GM19239 (cell line): ENCODE measurements at regions not wholly inside any gene's neighbourhood (a gene's known extent, or its start where the extent isn't known, plus 50 kb on each side); places are given as distances from the start of the nearest gene placed in this dataset.
"Not testable (repeated sequence)": the region's sequence is repeated elsewhere in the genome, so short reads cannot be mapped to it uniquely, and the experiment has no call there.

Source experiments
- DNase-seq: peaks from one replicate; pipeline ENCODE4 v3.0.0; 2011; ENCODE audit warnings: low spot score; ENCODE audit not compliant: insufficient read length
- FAIRE-seq: peaks from 2 replicates; lab custom pipeline; 2011; peaks lifted over from hg19 to GRCh38; lab: Jason Lieb, UNC

DNA sequence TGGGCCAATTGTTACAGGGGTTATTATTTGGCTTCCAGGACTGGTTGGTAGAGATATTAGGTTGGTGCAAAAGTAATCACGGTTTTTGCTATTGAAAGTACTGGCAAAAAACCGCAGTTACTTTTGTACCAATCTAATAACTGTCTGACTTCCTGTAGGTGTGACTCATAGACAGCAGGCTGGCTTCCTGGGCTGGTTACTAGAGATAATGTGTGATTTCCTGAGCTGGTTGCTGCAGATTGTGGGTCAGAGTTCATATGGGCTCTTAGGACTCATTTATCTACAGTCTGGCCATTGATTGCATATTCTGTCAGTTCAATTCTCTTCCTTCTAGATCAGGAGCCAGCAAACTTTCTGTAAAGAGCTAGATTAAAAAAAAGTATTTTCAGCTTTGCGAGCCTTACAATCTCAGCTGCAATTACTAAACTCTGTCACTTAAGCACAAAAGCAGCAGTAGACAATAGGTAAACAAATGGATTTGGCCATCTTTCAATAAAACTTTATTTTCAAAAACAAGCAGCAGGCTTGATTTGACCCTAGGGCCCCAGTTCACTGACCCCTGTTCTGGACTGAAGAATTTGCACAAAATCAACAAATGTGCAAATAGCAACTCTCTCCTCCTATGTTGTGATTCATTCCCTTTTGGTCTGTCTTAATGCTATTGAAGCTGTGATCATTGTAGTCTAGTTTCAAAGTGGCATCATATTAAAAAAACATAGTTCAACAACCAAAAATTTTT, 50.8 kb upstream of the BOD1L1 start:
- DNase-seq, result no peak
- FAIRE-seq, result no peak

DNA sequence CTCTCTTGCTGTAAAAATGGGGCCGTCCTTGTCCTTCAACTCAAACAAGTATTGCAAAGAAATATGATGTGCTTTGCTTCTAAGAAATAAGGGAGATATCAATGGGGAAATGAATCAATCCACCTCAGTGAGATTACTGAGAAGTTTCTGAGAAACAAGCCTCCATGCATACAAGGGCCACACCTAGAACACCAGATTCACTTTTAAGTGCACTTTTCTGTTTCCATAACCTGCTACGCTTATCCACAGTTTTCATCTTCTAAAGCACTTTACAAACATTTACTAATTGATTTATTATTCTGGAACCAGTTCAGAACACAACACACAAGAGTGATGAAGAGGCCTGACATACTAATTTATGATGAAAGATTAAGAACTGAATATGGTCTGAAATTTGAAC, 54.0 kb upstream of the BOD1L1 start:
- no peak for FAIRE-seq
- DNase-seq, result no peak

DNA sequence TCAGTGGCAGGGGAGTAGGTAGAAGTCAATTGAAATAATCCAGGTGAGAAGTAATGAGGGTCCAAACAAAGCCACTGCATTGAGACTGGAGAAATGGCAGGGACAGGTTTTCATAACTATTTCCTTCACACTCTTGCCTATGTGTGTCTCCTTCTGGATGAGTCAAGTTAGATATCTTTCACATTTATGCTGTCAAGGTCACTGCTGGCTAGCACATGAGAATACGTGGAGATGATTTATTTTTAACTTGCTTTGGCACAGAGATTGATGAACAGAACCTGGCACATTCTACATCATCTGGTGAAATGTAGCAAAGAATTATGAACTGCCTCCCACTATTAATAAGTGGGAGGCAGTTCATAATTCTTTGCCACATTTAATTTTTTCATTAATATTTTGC, 66.7 kb upstream of the BOD1L1 start:
- FAIRE-seq, result no peak

DNA sequence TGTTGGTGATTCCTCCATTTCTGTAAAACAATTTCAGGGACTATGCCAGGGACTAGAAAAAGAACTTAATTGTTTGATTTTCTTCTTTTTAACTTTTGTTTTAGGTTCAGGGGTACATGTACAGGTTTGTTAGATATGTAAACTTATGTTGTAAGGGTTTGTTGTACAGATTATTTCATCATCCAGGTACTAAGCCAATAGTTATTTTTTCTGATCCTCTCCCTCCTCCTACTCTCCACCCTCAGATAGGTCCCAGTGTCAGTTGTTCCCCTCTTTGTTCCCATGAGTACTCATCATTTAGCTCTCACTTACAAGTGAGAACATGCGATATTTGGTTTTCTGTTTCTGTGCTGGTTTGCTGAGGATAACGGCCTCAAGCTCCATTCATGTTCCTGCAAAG, 70.8 kb upstream of the BOD1L1 start:
- DNase-seq (no peak), FAIRE-seq (no peak)

More for the DNA sequence above, 66.7 kb upstream of the BOD1L1 start:
- DNase-seq, result no peak

DNA sequence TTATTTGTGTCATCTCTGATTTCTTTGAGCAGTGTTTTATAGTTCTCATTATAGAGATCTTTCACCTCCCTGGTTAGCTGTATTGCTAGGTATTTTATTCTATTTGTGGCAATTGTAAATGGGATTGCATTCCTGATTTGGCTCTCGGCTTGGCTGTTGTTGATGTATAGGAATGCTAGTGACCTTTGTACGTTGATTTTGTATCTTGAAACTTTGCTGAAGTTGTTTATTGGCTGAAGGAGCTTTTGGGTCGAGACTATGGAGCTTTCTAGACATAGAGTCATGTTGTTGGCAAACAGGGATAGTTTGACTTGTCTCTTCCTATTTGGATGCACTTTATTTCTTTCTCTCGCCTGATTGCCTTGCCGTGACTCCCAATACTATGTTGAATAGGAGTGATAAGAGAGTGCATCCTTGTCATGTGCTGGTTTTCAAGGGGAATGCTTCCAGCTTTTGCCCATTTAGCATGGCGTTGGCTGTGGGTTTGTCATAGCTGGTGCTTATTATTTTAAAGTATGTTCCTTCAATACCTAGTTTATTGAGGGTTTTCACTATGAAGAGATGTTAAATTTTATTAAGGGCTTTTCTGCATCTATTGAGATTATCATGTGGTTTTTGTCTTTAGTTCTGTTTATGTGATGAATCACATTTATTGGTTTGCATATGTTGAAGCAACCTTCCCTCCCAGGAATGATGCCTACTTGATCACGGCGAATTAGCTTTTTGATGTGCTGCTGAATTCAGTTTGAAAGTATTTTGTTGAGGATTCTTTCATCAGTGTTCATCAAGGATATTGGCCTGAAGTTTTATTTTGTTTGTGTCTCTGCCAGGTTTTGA, 72.7 kb upstream of the BOD1L1 start:
- FAIRE-seq, result no peak
- DNase-seq, result no peak

DNA sequence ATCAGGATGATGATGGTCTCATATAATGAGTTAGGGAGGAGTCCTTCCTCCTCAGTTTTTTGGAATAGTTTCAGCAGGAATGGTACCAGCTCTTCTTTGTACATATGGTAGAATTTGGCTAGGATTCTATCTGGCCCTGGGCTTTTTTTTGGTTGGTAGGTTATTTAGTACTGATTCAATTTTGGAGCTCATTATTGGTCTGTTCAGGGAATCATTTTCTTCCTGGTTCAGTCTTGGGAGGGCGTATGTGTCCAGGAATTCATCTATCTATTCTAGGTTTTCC, 73.3 kb upstream of the BOD1L1 start:
- DNase-seq, FAIRE-seq: not testable (repeated sequence)

GRCh38 chr4:13701937-13702446, 74.5 kb upstream of the BOD1L1 start:
- DNase-seq (no peak), FAIRE-seq (no peak)

DNA sequence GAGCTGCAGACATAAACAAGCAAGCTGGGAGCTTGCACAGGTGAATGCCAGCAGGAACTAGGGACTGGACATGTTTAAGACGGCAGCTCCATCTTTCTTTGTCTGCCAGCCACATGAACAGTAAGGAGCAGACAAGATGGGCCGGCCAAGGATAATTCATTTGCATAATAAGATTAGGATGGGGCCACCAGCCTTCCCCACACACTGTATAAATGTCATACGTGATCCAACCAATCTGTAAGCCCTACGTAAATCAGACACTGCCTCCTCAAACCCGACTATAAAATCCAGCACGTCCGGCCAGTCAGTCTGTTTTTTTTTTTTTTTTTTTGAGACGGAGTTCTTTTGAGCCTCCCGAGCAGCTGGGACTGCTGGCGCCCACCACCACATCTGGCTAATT, 75.6 kb upstream of the BOD1L1 start:
- FAIRE-seq (no peak), DNase-seq (no peak)

DNA sequence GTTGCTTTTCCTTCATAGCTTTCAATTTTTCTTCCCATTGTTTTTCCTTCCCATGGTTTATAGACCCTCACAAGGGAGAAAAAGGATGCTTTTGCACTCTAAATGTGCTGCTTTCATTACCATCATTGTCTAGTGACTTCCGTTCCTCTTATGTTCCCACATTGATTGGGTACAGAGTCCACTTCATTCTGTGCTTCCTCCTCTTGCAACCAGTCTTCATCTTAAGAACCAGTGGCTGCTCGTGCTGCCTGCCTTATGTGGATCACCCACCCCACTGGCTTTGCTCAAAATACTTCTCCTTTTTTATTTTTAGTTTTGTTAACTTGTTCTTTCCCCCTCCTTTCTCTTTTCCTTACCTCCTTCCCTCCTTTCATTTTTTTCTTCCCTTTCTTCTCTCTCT, 76.5 kb upstream of the BOD1L1 start:
- DNase-seq, result no peak
- FAIRE-seq, result no peak

DNA sequence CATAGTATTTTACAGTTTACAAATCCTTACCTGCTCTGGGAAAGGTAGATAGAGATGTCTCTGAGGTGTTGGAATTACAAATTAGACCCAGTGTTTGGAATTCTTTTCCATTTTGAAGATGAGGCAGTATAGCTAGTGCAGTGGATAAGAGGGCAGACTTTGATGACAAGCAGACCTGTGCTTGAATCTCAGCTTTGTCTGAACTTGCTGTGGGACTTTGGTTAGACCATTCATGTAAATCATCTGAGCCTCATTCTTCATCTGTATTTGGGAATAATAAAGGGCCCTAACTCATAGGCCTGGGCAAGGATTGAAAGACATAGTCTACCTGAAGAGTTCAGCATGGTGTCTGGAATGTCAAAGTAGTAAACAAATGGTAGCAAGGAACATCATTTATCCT, 77.2 kb upstream of the BOD1L1 start:
- no peak for FAIRE-seq

GRCh38 chr4:13705521-13706041, 78.1 kb upstream of the BOD1L1 start:
- FAIRE-seq (no peak), DNase-seq (no peak)

More for the DNA sequence above, 77.2 kb upstream of the BOD1L1 start:
- no peak for DNase-seq

DNA sequence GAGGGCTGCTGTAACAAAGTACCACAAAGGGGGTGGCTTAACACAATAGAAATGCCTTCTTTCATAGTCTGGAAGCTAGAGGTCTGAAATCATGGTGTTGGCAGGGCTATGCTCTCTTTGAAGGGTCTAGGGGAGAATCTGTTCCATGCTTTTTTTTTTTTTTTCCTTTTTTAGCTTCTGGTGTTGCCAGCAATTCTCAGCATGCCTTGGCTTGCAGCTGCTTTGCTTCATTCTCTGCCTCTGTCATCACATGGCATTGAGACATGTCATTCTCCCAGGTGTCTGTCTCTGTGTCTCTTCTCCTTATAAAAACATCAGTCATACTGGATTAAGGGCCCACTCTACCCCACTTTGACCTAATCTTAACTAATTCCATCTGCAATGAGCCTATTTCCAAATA, 78.6 kb upstream of the BOD1L1 start:
- no peak for FAIRE-seq
- DNase-seq, result no peak

DNA sequence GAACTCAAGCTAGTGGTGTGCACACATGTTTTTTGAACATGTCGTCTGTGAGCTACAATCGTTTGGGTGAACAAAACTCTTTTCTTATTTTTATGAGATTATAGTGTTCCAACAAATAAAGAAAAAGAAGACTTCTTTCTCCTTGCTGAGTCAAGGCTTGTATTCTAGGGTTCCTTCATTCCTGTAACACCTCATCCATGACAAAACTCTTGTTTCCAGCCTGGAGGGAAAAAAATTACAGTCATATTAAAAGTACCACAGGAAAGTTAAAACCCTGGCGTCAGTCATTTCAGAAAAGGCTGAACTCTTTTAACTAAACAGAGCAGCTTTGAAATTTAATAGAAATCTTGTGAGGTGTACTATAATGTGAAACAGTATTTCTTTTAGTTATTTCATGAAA, 79.2 kb upstream of the BOD1L1 start:
- FAIRE-seq (no peak), DNase-seq (no peak)

- no peak for DNase-seq
- no peak for FAIRE-seq
These were observed 82.8 kb upstream of the BOD1L1 start for GRCh38 chr4:13710246-13710885.

DNA sequence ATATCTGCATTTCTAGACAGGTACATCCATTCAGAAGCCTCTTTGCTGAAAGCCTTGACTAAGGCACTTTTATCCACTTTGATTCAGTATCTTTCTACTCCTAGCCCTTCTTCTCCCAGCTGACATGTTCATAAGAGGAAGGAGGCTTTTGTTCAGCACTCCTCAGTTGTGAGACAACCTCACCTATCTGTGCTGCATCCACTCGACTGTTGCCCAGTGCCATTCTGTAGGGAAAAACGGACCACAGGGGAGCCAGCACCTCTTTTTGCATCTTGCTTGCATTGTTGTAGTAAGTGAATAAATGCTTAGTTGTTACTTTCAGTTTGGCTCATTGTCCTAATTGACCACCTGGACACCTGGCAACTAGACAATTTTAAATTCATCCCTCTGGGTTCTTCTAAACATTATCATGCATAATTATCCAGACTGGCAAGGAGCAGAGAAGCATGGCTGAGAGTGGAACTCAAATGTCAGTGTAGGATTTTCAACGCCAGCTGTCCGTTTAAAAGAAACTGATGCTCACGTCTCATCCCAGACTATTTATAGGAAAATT, 83.8 kb upstream of the BOD1L1 start:
- DNase-seq (no peak), FAIRE-seq (no peak)

DNA sequence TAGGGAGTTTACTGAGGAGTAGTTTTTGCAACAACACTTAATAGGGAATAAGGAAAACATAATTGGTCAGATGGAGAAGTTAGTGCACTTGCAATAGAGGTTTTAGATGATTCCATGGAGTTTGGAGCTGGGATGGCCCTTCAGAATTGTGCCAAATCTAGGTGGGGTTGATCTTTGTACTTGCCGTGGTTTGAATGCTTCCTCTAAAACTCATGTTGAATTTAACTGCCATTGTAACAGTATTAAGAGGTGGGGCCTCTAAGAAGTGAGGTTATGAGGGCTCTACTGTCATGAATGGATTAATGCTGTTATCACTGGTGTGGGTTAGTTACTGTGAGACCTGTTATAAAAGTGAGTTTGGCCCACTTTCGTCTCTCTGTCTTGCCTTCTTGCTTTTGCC, 94.4 kb upstream of the BOD1L1 start:
- DNase-seq, result no peak
- FAIRE-seq, result no peak

DNA sequence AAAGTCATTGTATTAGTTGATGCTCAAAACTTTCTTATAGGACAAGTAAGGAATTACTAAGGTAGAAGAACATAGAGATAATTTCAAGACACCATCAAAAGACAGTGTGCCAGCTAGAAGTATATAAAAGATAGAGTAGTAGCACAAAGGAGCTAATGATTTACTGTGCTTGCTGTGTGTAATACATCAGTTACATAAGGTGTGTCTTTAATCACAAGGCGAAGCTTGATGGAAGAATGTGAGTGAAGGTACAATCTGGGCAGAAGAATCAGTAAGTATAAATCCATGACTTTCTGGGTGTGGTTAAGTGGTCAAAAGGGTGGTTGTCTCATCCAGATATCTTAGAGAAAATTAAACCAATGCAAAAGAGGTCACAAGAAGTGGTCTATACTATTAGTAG, 95.1 kb upstream of the BOD1L1 start:
- DNase-seq, result no peak
- FAIRE-seq, result no peak

GRCh38 chr4:13728761-13729160, 101.2 kb upstream of the BOD1L1 start:
- FAIRE-seq (no peak), DNase-seq (no peak)

DNA sequence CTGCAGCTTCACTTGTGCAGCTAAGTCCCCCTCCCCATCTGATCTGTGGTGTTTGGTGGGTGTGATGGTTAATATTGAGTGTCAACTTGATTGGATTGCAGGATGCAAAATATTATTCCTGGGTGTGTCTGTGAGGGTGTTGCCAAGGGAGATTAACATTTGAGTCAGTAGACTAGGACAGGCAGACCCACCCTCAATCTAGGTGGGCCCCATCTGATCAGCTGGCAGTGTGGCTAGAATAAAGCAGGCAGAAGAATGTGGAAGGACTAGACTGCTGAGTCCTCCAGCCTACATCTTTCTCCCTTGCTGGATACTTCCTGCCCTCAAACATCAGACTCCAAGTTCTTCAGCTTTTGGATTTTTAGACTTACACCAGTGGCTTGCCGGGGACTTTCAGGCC, 103.5 kb upstream of the BOD1L1 start:
- DNase-seq (no peak), FAIRE-seq (no peak)

- DNase-seq (no peak), FAIRE-seq (no peak)
These were observed 106.3 kb upstream of the BOD1L1 start for GRCh38 chr4:13733817-13734216.

DNA sequence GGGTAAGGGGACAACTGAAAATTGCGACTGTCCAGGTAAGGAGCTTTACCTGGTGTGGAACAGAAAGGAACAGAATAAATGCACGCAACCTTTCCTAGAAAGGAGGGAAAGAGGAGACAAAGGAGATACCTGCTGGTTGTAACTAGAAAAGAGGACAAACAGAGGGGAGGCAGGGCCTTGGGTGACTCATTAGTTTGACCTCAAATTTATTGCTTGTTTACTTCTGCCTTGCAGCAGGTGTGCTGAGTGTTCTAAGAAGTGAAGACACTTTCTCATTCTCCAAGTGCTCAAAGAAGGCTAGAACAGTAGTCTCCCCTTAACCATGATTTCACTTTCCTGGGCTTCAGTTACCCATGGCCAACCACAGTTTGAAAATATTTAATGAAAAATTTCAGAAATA, 123.1 kb upstream of the BOD1L1 start:
- no peak for DNase-seq
- no peak for FAIRE-seq
